ENCODE measurements at regions not wholly inside any gene's neighbourhood (a gene's known extent, or its start where the extent isn't known, plus 50 kb on each side); places are given as distances from the start of the nearest gene placed in this dataset.

DNA sequence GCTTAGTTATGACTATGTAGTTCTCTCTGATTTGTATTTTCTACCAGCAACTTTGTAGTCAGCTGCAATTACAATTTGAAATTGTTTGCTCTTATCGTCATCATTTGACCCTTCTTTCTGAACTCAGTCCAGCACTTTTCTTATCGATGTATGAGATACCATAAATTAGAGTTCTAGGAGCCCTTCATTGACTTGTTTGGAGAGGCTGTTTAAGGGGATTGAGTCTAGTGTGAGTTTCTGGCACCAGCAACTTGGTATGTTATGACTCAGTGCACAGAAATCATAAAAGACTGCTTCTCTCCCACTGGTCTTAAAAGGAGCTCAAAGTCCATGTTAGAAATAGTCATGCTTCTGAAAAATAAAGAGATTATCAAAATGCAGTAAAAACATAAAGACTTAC lies 190.3 kb downstream of the TENT5A start:
- Histone ChIP-seq H3K27me3 (ENCODE audit: control insufficient read depth, insufficient read depth, low read length) (no peaks in the 10 kb centered on the region), H3K27ac (ENCODE audit: low read length) (no peak overlapping the region), H3K4me1 (ENCODE audit: control insufficient read depth, insufficient read depth, low read length) (no peaks in the 10 kb centered on the region), H3K9me3 (ENCODE audit: control insufficient read depth, insufficient read depth, low read depth, low read length) (no peaks in the 10 kb centered on the region), H3K4me3 (ENCODE audit: low read depth in 2 of 2, low read length in 2 of 2) (no peak overlapping the region), H3K36me3 (ENCODE audit: control insufficient read depth, insufficient read depth, low read length) (no peaks in the 10 kb centered on the region)
- intact Hi-C loops (cut with micrococcal nuclease; ENCODE audit: unreplicated experiment) = no loop called here
- ATAC-seq = no peak
- no peak for DNase-seq (ENCODE audit: low read depth, low spot score)
- no TSS peak for BruUV-seq (replicated peaks)
- CTCF ChIA-PET = no interaction called here
- POLR2A ChIA-PET = interaction anchor here (0.7 kb wide), 1 partner anchor 75 kb away, joined by 16 read pairs; no protein-coding TSS in a partner anchor
- in situ Hi-C loops (cut with HindIII; ENCODE audit: low pct_unique_long_range_greater_than_20kb, low sequenced_read_pairs) = no loop called here
- TF ChIP-seq TCF7L2 (IDR thresholded peaks at IDR 0.05; ENCODE audit: low read depth, low read length) (no peak), SIN3A (IDR thresholded peaks at IDR 0.05; ENCODE audit: borderline replicate concordance, insufficient read depth, low read depth, low read length) (no peak), POLR2AphosphoS5 (IDR thresholded peaks at IDR 0.05; ENCODE audit: low read depth, low read length) (no peak)
- TF ChIP-seq, protein P1, sequence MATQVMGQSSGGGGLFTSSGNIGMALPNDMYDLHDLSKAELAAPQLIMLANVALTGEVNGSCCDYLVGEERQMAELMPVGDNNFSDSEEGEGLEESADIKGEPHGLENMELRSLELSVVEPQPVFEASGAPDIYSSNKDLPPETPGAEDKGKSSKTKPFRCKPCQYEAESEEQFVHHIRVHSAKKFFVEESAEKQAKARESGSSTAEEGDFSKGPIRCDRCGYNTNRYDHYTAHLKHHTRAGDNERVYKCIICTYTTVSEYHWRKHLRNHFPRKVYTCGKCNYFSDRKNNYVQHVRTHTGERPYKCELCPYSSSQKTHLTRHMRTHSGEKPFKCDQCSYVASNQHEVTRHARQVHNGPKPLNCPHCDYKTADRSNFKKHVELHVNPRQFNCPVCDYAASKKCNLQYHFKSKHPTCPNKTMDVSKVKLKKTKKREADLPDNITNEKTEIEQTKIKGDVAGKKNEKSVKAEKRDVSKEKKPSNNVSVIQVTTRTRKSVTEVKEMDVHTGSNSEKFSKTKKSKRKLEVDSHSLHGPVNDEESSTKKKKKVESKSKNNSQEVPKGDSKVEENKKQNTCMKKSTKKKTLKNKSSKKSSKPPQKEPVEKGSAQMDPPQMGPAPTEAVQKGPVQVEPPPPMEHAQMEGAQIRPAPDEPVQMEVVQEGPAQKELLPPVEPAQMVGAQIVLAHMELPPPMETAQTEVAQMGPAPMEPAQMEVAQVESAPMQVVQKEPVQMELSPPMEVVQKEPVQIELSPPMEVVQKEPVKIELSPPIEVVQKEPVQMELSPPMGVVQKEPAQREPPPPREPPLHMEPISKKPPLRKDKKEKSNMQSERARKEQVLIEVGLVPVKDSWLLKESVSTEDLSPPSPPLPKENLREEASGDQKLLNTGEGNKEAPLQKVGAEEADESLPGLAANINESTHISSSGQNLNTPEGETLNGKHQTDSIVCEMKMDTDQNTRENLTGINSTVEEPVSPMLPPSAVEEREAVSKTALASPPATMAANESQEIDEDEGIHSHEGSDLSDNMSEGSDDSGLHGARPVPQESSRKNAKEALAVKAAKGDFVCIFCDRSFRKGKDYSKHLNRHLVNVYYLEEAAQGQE (IDR thresholded peaks at IDR 0.05; ENCODE audit: insufficient read depth in 1 of 2, low read depth in 2 of 2, low read length in 1 of 2) = no peak
- TF ChIP-seq, protein P2, sequence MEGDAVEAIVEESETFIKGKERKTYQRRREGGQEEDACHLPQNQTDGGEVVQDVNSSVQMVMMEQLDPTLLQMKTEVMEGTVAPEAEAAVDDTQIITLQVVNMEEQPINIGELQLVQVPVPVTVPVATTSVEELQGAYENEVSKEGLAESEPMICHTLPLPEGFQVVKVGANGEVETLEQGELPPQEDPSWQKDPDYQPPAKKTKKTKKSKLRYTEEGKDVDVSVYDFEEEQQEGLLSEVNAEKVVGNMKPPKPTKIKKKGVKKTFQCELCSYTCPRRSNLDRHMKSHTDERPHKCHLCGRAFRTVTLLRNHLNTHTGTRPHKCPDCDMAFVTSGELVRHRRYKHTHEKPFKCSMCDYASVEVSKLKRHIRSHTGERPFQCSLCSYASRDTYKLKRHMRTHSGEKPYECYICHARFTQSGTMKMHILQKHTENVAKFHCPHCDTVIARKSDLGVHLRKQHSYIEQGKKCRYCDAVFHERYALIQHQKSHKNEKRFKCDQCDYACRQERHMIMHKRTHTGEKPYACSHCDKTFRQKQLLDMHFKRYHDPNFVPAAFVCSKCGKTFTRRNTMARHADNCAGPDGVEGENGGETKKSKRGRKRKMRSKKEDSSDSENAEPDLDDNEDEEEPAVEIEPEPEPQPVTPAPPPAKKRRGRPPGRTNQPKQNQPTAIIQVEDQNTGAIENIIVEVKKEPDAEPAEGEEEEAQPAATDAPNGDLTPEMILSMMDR (IDR thresholded peaks at IDR 0.05) = no peak

DNA sequence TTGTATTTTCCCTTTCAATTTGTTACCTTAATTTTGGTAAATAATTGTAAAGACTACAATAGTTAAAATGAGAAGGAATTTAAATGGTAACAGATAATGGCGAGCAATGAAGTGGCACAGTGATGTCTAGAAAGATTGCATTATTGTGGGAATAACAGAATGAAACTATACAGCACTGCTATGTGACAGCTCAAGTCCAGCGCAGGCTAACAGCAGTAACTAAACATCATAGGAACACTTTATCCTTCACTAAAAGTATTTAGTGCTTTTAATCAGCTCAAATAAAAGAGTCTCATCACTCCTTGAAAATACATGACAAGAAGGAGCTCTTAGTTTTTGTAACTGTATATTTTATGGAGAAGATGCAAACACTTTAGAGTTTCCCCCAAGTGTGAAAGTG lies 190.8 kb downstream of the TENT5A start:
- intact Hi-C loops (cut with micrococcal nuclease; ENCODE audit: unreplicated experiment) = no loop called here
- ATAC-seq = no peak
- Histone ChIP-seq H3K4me3 (ENCODE audit: low read depth in 2 of 2, low read length in 2 of 2) (no peak overlapping the region), H3K36me3 (ENCODE audit: control insufficient read depth, insufficient read depth, low read length) (no peaks in the 10 kb centered on the region), H3K27me3 (ENCODE audit: control insufficient read depth, insufficient read depth, low read length) (no peaks in the 10 kb centered on the region), H3K27ac (ENCODE audit: low read length) (no peak overlapping the region), H3K4me1 (ENCODE audit: control insufficient read depth, insufficient read depth, low read length) (no peaks in the 10 kb centered on the region), H3K9me3 (ENCODE audit: control insufficient read depth, insufficient read depth, low read depth, low read length) (no peaks in the 10 kb centered on the region)
- BruUV-seq (replicated peaks) = no TSS peak
- no peak for DNase-seq (ENCODE audit: low read depth, low spot score)
- ChIA-PET CTCF (no interaction called here), POLR2A (no interaction called here)
- in situ Hi-C loops (cut with HindIII; ENCODE audit: low pct_unique_long_range_greater_than_20kb, low sequenced_read_pairs) = no loop called here
- TF ChIP-seq, protein P2 (IDR thresholded peaks at IDR 0.05) = no peak
- TF ChIP-seq TCF7L2 (IDR thresholded peaks at IDR 0.05; ENCODE audit: low read depth, low read length) (no peak), POLR2AphosphoS5 (IDR thresholded peaks at IDR 0.05; ENCODE audit: low read depth, low read length) (no peak), SIN3A (IDR thresholded peaks at IDR 0.05; ENCODE audit: borderline replicate concordance, insufficient read depth, low read depth, low read length) (no peak)
- TF ChIP-seq, protein P1 (IDR thresholded peaks at IDR 0.05; ENCODE audit: insufficient read depth in 1 of 2, low read depth in 2 of 2, low read length in 1 of 2) = no peak
